ENCODE measurements at regions not wholly inside any gene's neighbourhood (a gene's known extent, or its start where the extent isn't known, plus 50 kb on each side); places are given as distances from the start of the nearest gene placed in this dataset.

DNA sequence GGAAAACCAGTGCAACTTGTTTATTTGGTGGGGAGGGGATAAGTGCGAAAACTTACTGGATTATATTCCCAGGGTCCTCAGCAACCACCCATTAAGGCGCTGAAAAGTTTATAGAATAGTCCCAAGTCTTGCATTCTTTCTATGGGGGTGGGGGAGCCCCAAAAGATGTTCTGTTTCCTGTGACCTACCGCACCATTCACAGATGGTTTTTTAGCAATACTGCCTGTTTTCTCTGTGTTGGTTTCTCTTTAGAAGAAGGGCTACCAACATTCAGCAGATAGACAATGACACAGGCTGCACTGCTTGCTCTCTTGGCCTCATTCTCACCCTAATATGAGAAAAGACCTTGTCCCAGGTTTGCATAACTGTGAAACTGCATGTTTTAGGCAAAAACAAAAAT, 86.5 kb downstream of the FAM76B start:
- no peak overlapping the region for H3K4me3 ChIP-seq (ENCODE audit: low read length)
- no peaks in the 10 kb centered on the region for H3K9me3 ChIP-seq (ENCODE audit: insufficient read depth, low read depth, low read length)
- H3K27ac ChIP-seq (ENCODE audit: low read depth, low read length), result no peak overlapping the region
- no peaks in the 10 kb centered on the region for H3K27me3 ChIP-seq (ENCODE audit: insufficient read depth, low read length)
- 84% methylated on average over 2 of the region's 3 CpGs for WGBS
- H3K9ac ChIP-seq (ENCODE audit: low read depth, low read length), result no peak overlapping the region
- peaks cover 3% of the 10 kb centered on the region for H3K4me1 ChIP-seq (ENCODE audit: insufficient read depth, low read length)
- no peaks in the 10 kb centered on the region for H3K36me3 ChIP-seq (ENCODE audit: insufficient read depth, low read length)

DNA sequence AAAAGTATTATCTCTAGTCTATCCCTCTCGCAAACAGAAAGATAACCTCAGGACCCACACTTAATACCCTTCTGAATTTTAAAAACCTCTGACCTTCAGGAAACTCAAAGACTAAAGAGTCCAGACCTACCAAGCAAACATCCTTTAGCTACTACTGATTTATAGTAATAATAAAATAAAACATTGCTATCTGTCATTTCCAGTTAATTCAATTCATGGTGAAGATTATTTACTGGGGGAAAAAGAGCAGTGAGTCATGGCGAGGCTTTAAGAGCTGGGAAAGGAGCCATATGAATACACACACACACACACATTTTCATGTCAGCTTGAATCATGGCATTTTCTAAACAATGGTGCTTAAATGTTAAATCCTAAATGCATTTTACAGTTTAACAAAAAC, 87.1 kb downstream of the FAM76B start:
- Histone ChIP-seq H3K27ac (ENCODE audit: low read depth, low read length) (no peak overlapping the region), H3K4me1 (ENCODE audit: insufficient read depth, low read length) (peaks cover 6% of the 10 kb centered on the region)

DNA sequence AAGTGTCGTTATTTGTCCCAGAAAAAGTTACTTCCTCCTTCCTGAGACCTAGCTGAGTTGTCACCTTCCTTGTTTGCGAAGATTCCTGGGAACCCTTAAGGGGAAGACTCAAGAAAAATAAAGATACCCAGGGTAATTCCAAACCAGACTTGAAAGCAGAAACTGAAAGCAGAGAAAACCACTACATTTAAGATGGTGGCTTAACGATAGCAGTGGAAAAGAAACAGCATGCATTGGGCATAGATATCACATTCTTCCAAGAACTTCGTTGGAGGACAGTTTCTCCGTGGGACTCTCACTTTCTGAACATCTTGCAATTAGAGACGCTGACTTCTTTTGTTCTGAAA, 89.1 kb downstream of the FAM76B start:
- Histone ChIP-seq H3K9ac (ENCODE audit: low read depth, low read length) (no peak overlapping the region), H3K27me3 (ENCODE audit: insufficient read depth, low read length) (no peaks in the 10 kb centered on the region), H3K27ac (ENCODE audit: low read depth, low read length) (no peak overlapping the region), H3K36me3 (ENCODE audit: insufficient read depth, low read length) (no peaks in the 10 kb centered on the region), H3K9me3 (ENCODE audit: insufficient read depth, low read depth, low read length) (no peaks in the 10 kb centered on the region), H3K4me1 (ENCODE audit: insufficient read depth, low read length) (peaks cover 6% of the 10 kb centered on the region), H3K4me3 (ENCODE audit: low read length) (no peak overlapping the region)
- 90% methylated on average over 6 of the region's 6 CpGs for WGBS

More for the DNA sequence above, 87.1 kb downstream of the FAM76B start:
- Histone ChIP-seq H3K9ac (ENCODE audit: low read depth, low read length) (no peak overlapping the region), H3K36me3 (ENCODE audit: insufficient read depth, low read length) (no peaks in the 10 kb centered on the region), H3K4me3 (ENCODE audit: low read length) (no peak overlapping the region), H3K27me3 (ENCODE audit: insufficient read depth, low read length) (no peaks in the 10 kb centered on the region), H3K9me3 (ENCODE audit: insufficient read depth, low read depth, low read length) (no peaks in the 10 kb centered on the region)
- WGBS, result 83% methylated on average over 1 of the region's 2 CpGs

DNA sequence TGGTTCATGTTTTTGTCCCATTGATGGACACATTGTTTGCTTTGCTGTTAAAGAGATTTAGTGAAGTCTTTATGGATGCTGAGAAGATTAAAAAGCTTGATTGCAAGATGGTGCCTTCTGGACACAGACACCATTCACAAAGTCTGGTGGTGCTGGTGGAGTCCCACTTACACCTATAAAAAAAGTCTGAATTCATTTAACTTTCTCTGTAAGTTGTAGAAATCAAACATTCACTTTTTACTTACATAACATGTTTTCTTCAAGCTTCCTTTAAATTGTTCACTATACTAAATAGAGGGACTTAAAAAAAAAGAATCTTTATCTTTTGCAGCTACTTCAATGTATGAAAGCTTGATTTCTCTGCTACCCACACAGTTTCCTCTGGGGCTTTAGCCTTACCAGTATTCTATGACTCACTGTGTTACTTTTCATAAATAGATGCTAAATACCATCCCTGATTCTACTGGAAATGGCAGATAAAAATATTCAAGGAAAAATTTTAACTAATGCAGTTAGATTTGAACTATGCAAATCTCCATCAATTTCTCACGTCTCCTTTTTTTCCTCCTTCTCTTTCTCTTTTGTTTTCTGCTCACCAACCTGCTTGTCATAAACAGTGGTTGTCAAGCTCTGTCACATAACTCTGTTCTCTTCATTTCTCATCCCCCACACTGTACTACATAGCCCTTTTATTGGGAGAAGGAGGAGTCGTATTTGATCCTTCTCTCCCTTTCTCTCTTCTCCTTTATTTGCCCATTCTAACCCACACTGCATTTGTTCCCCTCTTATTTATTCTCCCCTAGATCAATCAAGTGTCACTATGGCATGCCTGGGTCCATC, 89.7 kb downstream of the FAM76B start:
- no peak overlapping the region for H3K27ac ChIP-seq (ENCODE audit: low read depth, low read length)
- H3K4me3 ChIP-seq (ENCODE audit: low read length), result no peak overlapping the region
- H3K4me1 ChIP-seq (ENCODE audit: insufficient read depth, low read length), result peaks cover 6% of the 10 kb centered on the region
- H3K36me3 ChIP-seq (ENCODE audit: insufficient read depth, low read length), result no peaks in the 10 kb centered on the region
- no peak overlapping the region for H3K9ac ChIP-seq (ENCODE audit: low read depth, low read length)
- H3K27me3 ChIP-seq (ENCODE audit: insufficient read depth, low read length), result no peaks in the 10 kb centered on the region
- WGBS, result 92% methylated on average over 2 of the region's 2 CpGs
- no peaks in the 10 kb centered on the region for H3K9me3 ChIP-seq (ENCODE audit: insufficient read depth, low read depth, low read length)

DNA sequence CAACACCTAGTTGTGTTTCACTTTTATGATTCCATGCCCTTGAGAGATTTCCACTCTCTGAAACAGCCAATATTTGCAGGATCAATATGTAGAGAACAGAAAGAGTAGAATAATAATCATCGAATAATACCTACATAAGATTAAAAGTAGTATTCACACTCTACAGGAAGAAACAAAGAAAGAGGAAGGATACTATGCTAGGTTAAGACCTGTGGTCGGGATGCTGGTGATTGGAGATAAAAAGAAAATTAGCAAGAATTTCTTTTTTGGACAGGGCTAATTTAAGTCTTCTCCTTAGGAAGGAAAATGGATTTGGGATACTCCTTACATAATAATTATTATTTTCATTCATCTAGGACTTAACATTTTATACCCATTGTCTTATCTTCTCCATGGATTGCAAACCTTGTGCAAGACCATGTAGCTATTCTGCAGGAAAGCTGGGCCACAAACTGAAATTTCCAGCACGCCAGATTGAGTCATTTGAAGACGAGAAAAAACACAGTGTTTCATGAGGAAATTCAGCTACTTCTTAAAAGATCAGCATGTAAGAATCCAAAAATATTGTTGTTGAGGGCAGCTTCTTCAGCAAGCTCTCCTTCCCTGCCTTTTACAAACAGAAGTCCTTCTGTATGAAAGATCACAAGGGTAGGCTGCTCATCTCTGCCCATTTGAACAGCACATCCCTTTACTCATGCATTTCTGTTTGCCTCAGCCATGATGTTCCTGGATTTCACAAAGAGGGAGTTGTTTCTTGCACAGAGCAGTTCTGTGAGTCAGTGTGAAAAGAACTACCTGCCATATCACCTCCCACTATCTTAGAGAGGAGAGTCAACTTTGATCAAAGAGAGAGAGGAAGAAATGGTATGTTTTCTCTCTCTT, 90.7 kb downstream of the FAM76B start:
- WGBS, result 93% methylated on average over 3 of the region's 4 CpGs
- Histone ChIP-seq H3K9me3 (ENCODE audit: insufficient read depth, low read depth, low read length) (no peaks in the 10 kb centered on the region), H3K4me1 (ENCODE audit: insufficient read depth, low read length) (peaks cover 6% of the 10 kb centered on the region), H3K36me3 (ENCODE audit: insufficient read depth, low read length) (no peaks in the 10 kb centered on the region), H3K9ac (ENCODE audit: low read depth, low read length) (no peak overlapping the region), H3K27me3 (ENCODE audit: insufficient read depth, low read length) (no peaks in the 10 kb centered on the region), H3K4me3 (ENCODE audit: low read length) (no peak overlapping the region), H3K27ac (ENCODE audit: low read depth, low read length) (no peak overlapping the region)

DNA sequence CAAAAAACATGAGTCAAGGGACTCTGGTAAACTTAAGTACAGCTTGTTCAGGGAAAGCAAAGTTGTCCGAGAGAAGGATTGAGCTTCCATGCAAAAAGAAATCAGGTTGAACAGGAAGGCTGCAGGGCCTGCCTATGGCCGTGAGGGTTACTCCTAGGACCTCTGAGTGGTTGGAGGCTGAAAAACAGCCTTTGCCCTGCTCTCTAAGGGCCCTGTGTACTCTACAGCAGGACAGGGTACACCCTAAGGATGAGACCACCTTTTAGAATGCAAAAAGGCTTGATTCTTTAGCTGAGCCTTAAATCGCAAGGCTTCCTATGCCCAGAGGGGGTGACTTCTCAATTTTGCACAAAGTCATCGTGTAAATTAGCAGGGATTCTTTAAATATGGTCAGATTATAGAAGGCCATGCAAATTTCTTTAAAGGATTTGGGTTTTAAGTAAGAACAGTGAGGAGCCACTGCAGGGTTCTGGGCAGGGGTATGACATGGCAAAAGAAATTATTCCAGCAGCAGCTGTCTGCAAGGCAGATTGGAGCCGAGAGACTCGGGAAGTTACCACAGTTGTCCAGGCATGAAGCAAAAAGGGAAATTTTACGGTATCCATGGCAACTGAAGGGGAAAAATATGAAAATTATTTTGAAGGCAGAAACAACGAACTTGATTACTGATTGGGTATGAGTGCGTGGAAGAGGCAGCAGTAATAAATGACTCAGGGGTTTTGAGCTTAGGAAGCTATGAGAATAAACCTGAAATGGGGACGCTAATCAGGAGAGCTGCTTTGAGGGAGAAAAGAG, 91.8 kb downstream of the FAM76B start:
- H3K4me1 ChIP-seq (ENCODE audit: insufficient read depth, low read length), result peaks cover 6% of the 10 kb centered on the region
- no peaks in the 10 kb centered on the region for H3K36me3 ChIP-seq (ENCODE audit: insufficient read depth, low read length)
- H3K27me3 ChIP-seq (ENCODE audit: insufficient read depth, low read length), result no peaks in the 10 kb centered on the region
- 88% methylated on average over 10 of the region's 10 CpGs for WGBS
- H3K9ac ChIP-seq (ENCODE audit: low read depth, low read length), result no peak overlapping the region
- no peak overlapping the region for H3K27ac ChIP-seq (ENCODE audit: low read depth, low read length)
- H3K9me3 ChIP-seq (ENCODE audit: insufficient read depth, low read depth, low read length), result no peaks in the 10 kb centered on the region
- H3K4me3 ChIP-seq (ENCODE audit: low read length), result no peak overlapping the region

DNA sequence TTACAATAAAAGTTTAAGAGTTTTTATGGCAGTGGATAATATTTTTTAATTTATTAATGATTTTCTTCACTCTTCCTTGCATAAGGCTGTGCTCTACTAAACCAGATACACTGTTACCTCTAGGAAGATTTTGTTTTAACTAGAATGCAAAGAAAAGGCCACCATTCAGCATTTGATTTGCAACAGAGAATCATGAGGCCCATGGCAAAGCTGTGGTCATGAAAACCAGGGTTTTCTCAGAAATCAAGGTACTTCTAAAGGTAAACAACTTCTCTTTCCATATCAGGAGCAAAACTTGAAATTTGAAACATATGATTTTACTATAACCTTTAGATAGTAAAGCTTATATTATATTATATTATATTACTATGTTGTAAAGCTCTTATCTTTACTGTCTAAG, 94.4 kb downstream of the FAM76B start:
- H3K4me3 ChIP-seq (ENCODE audit: low read length), result no peak overlapping the region
- H3K36me3 ChIP-seq (ENCODE audit: insufficient read depth, low read length), result no peaks in the 10 kb centered on the region
- no peaks in the 10 kb centered on the region for H3K27me3 ChIP-seq (ENCODE audit: insufficient read depth, low read length)
- H3K27ac ChIP-seq (ENCODE audit: low read depth, low read length), result no peak overlapping the region
- H3K9me3 ChIP-seq (ENCODE audit: insufficient read depth, low read depth, low read length), result no peaks in the 10 kb centered on the region
- peaks cover 6% of the 10 kb centered on the region for H3K4me1 ChIP-seq (ENCODE audit: insufficient read depth, low read length)
- H3K9ac ChIP-seq (ENCODE audit: low read depth, low read length), result no peak overlapping the region

DNA sequence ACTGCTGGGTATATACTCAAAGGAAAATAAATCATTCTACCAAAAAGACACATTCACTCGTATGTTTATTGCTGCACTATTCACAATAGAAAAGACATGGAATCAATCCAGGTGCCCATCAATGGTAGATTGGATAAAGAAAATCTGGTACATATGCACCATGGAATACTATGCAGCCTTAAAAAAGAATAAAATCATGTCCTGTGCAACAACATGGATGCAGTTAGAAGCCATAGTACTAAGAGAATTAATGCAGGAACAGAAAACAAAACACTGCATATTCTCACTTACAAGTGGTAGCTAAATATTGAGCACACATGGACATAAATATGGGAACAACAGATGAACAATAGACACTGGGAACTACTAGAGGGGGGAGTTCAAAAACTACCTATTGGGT, 96.3 kb downstream of the FAM76B start:
- WGBS, result no CpG with 5 or more reads among the region's 1 CpG

DNA sequence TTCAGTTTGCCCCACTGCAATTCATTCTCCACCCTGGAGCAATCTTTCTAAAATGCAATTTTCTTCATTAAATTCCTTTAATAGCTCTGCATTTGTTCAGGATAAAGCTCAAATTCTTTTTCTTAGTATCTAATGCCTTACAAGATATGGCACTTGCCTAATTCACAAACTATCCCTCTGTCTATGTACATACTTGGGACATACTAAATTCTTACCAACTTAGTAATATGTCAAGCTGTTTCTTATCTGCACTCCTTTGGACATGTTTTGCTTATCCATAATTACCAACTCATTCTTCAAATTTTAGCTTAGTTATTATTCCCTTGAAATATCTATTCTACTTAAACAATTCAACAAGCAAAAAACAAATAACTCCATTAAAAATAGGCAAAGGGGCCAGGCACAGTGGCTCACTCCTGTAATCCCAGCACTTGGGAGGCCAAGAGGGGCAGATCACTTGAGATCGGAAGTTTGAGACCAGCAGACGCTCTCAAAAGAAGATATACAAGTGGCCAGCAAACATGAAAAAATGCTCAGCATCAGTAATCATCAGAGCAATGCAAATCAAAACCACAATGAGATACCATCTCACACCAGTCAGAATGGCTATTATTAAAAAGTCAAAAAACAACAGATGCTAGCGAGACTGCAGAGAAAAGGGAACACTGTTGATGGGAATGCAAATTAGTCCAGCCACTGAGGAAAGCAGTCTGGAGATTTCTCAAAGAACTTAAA, 96.9 kb downstream of the FAM76B start:
- H3K9ac ChIP-seq (ENCODE audit: low read depth, low read length), result no peak overlapping the region
- H3K27ac ChIP-seq (ENCODE audit: low read depth, low read length), result no peak overlapping the region
- WGBS, result 95% methylated on average over 3 of the region's 3 CpGs
- no peak overlapping the region for H3K4me3 ChIP-seq (ENCODE audit: low read length)
- H3K27me3 ChIP-seq (ENCODE audit: insufficient read depth, low read length), result no peaks in the 10 kb centered on the region
- H3K9me3 ChIP-seq (ENCODE audit: insufficient read depth, low read depth, low read length), result no peaks in the 10 kb centered on the region
- H3K4me1 ChIP-seq (ENCODE audit: insufficient read depth, low read length), result no peaks in the 10 kb centered on the region
- no peaks in the 10 kb centered on the region for H3K36me3 ChIP-seq (ENCODE audit: insufficient read depth, low read length)

More for the DNA sequence above, 96.3 kb downstream of the FAM76B start:
- Histone ChIP-seq H3K4me1 (ENCODE audit: insufficient read depth, low read length) (peaks cover 6% of the 10 kb centered on the region), H3K36me3 (ENCODE audit: insufficient read depth, low read length) (no peaks in the 10 kb centered on the region), H3K9me3 (ENCODE audit: insufficient read depth, low read depth, low read length) (no peaks in the 10 kb centered on the region), H3K27me3 (ENCODE audit: insufficient read depth, low read length) (no peaks in the 10 kb centered on the region), H3K4me3 (ENCODE audit: low read length) (no peak overlapping the region), H3K9ac (ENCODE audit: low read depth, low read length) (no peak overlapping the region), H3K27ac (ENCODE audit: low read depth, low read length) (no peak overlapping the region)

DNA sequence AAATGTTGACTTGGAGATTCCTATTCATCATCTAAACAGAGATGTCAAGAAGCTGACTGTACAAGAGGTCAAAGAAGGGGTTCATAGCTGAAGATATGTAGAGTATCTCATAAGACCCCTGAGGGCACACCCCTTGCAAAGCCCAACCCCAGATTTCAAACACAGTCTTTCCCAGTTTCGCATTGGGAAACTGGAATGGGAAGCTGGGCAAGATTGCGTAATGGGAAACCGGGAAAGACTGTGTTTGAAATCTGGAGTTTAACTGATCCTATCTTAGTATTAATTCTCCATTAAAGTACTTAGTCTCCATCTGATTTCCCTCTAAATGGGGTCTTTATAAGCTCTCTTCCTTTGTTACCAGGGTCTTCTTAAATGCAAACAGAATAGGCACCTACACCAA, 99.5 kb downstream of the FAM76B start:
- Histone ChIP-seq H3K4me3 (ENCODE audit: low read length) (no peak overlapping the region), H3K27me3 (ENCODE audit: insufficient read depth, low read length) (no peaks in the 10 kb centered on the region), H3K36me3 (ENCODE audit: insufficient read depth, low read length) (no peaks in the 10 kb centered on the region), H3K27ac (ENCODE audit: low read depth, low read length) (no peak overlapping the region), H3K4me1 (ENCODE audit: insufficient read depth, low read length) (no peaks in the 10 kb centered on the region), H3K9ac (ENCODE audit: low read depth, low read length) (no peak overlapping the region), H3K9me3 (ENCODE audit: insufficient read depth, low read depth, low read length) (no peaks in the 10 kb centered on the region)
- 96% methylated on average over 3 of the region's 3 CpGs for WGBS

Measured in HUES64 (cell line).